ENCODE measurements at regions not wholly inside any gene's neighbourhood (a gene's known extent, or its start where the extent isn't known, plus 50 kb on each side); places are given as distances from the start of the nearest gene placed in this dataset.

DNA sequence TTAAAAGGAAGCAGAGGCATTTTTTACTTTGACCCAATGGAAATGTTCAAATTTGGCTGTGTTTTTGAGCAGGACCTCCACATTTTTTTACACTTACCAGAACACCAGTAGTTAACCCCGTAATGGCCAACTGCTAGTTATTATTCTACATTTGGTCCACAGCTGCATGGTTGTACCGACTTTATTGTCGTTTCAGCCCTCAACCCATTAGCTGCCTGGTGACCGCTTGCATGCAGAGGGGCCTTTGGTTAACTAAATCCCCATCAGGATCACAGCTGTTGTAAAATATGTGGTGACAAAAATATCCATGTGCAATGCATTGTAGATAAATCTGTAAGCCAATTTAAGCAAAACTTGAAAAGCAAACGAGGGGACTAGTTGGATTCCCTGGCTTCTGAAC lies 342.2 kb upstream of the MEOX2 start:
- H3K27me3 ChIP-seq (ENCODE audit: insufficient read depth, low read length, poor library complexity), result no peaks in the 10 kb centered on the region
- H4K20me1 ChIP-seq (ENCODE audit: insufficient read depth, low read length), result no peaks in the 10 kb centered on the region
- H2AFZ ChIP-seq (ENCODE audit: low read depth, low read length), result no peak overlapping the region
- no peak overlapping the region for H3K9ac ChIP-seq (ENCODE audit: low read depth, low read length)
- H3K27ac ChIP-seq (ENCODE audit: low read length), result no peak overlapping the region
- no peak overlapping the region for H3K4me2 ChIP-seq (ENCODE audit: insufficient read depth, low read length)
- TF ChIP-seq, protein P1, sequence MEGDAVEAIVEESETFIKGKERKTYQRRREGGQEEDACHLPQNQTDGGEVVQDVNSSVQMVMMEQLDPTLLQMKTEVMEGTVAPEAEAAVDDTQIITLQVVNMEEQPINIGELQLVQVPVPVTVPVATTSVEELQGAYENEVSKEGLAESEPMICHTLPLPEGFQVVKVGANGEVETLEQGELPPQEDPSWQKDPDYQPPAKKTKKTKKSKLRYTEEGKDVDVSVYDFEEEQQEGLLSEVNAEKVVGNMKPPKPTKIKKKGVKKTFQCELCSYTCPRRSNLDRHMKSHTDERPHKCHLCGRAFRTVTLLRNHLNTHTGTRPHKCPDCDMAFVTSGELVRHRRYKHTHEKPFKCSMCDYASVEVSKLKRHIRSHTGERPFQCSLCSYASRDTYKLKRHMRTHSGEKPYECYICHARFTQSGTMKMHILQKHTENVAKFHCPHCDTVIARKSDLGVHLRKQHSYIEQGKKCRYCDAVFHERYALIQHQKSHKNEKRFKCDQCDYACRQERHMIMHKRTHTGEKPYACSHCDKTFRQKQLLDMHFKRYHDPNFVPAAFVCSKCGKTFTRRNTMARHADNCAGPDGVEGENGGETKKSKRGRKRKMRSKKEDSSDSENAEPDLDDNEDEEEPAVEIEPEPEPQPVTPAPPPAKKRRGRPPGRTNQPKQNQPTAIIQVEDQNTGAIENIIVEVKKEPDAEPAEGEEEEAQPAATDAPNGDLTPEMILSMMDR (IDR thresholded peaks at IDR 0.05; ENCODE audit: borderline replicate concordance, extremely low read depth, low read length, poor library complexity, severe bottlenecking), result no peak
- TF ChIP-seq EZH2 (IDR thresholded peaks at IDR 0.05; ENCODE audit: borderline replicate concordance, low read depth, low read length, severe bottlenecking), result no peak
- H3K9me3 ChIP-seq (ENCODE audit: insufficient read depth, low read length, severe bottlenecking), result no peaks in the 10 kb centered on the region
- H3K4me1 ChIP-seq (ENCODE audit: insufficient read depth, low read length), result no peaks in the 10 kb centered on the region
- no peaks in the 10 kb centered on the region for H3K36me3 ChIP-seq (ENCODE audit: insufficient read depth, low read length)
- no peak overlapping the region for H3K4me3 ChIP-seq (ENCODE audit: low read depth in 1 of 2, low read length in 2 of 2)
- ATAC-seq (ENCODE audit: insufficient read depth, low read depth), result no peak
- no peak for DNase-seq
- no peaks in the 10 kb centered on the region for H3K79me2 ChIP-seq (ENCODE audit: insufficient read depth, low read length)

DNA sequence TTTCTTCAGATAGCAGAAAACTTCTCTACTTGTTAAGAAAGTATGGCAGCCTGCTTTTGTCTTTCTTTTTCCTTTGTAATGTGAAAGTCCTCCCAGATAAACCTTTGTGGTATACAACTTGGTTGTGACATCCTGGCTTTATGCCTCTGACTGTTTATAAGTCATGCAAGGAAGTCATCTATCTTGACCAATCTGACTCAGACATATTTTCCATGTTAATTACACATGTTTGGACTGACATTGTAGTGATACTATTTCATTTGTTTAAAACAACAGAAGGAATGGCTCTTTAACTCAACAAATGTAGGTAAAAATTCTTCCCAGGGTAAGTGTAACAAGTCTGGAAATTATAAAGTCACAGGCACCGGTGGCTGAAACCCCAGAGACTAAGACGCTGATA lies 341.6 kb upstream of the MEOX2 start:
- no peaks in the 10 kb centered on the region for H3K9me3 ChIP-seq (ENCODE audit: insufficient read depth, low read length, severe bottlenecking)
- no peak for DNase-seq
- H3K36me3 ChIP-seq (ENCODE audit: insufficient read depth, low read length), result no peaks in the 10 kb centered on the region
- no peak overlapping the region for H3K4me3 ChIP-seq (ENCODE audit: low read depth in 1 of 2, low read length in 2 of 2)
- H2AFZ ChIP-seq (ENCODE audit: low read depth, low read length), result no peak overlapping the region
- H4K20me1 ChIP-seq (ENCODE audit: insufficient read depth, low read length), result no peaks in the 10 kb centered on the region
- H3K27ac ChIP-seq (ENCODE audit: low read length), result no peak overlapping the region
- TF ChIP-seq EZH2 (IDR thresholded peaks at IDR 0.05; ENCODE audit: borderline replicate concordance, low read depth, low read length, severe bottlenecking), result no peak
- TF ChIP-seq, protein P1 (IDR thresholded peaks at IDR 0.05; ENCODE audit: borderline replicate concordance, extremely low read depth, low read length, poor library complexity, severe bottlenecking), result no peak
- ATAC-seq (ENCODE audit: insufficient read depth, low read depth), result no peak
- H3K4me1 ChIP-seq (ENCODE audit: insufficient read depth, low read length), result no peaks in the 10 kb centered on the region
- no peaks in the 10 kb centered on the region for H3K27me3 ChIP-seq (ENCODE audit: insufficient read depth, low read length, poor library complexity)
- H3K9ac ChIP-seq (ENCODE audit: low read depth, low read length), result no peak overlapping the region
- H3K4me2 ChIP-seq (ENCODE audit: insufficient read depth, low read length), result no peak overlapping the region
- H3K79me2 ChIP-seq (ENCODE audit: insufficient read depth, low read length), result no peaks in the 10 kb centered on the region

- no peaks in the 10 kb centered on the region for H3K27me3 ChIP-seq (ENCODE audit: insufficient read depth, low read length, poor library complexity)
- no peak for ATAC-seq (ENCODE audit: insufficient read depth, low read depth)
- no peak overlapping the region for H2AFZ ChIP-seq (ENCODE audit: low read depth, low read length)
- H3K4me2 ChIP-seq (ENCODE audit: insufficient read depth, low read length), result no peak overlapping the region
- DNase-seq, result no peak
- H4K20me1 ChIP-seq (ENCODE audit: insufficient read depth, low read length), result no peaks in the 10 kb centered on the region
- no peak overlapping the region for H3K9ac ChIP-seq (ENCODE audit: low read depth, low read length)
- H3K4me3 ChIP-seq (ENCODE audit: low read depth in 1 of 2, low read length in 2 of 2), result no peak overlapping the region
- H3K36me3 ChIP-seq (ENCODE audit: insufficient read depth, low read length), result no peaks in the 10 kb centered on the region
- no peaks in the 10 kb centered on the region for H3K9me3 ChIP-seq (ENCODE audit: insufficient read depth, low read length, severe bottlenecking)
- H3K4me1 ChIP-seq (ENCODE audit: insufficient read depth, low read length), result no peaks in the 10 kb centered on the region
- TF ChIP-seq, protein P1 (IDR thresholded peaks at IDR 0.05; ENCODE audit: borderline replicate concordance, extremely low read depth, low read length, poor library complexity, severe bottlenecking), result no peak
- TF ChIP-seq EZH2 (IDR thresholded peaks at IDR 0.05; ENCODE audit: borderline replicate concordance, low read depth, low read length, severe bottlenecking), result no peak
- no peaks in the 10 kb centered on the region for H3K79me2 ChIP-seq (ENCODE audit: insufficient read depth, low read length)
- H3K27ac ChIP-seq (ENCODE audit: low read length), result no peak overlapping the region
These were observed 340.9 kb upstream of the MEOX2 start for GRCh38 chr7:16027396-16027795.
